A549 (cell line): ENCODE measurements at regions not wholly inside any gene's neighbourhood (a gene's known extent, or its start where the extent isn't known, plus 50 kb on each side); places are given as distances from the start of the nearest gene placed in this dataset.

Experiments
- CTCF ChIP-seq: fragments of >200 bp; sonication (Bioruptor Twin); formaldehyde crosslinking; IDR thresholded peaks from 3 replicates; pipeline ENCODE4 v1.5.1; 2016
- RCOR1 ChIP-seq: fragments of 150-350 bp; IDR thresholded peaks from 2 replicates; pipeline ENCODE4 v1.6.1; 2014; ENCODE audit warnings: antibody characterized with exemption, low read length, low read depth

GRCh38 chr11:90668502-90668901 is 445.7 kb upstream of the CHORDC1 start:
- TF ChIP-seq CTCF (no peak), RCOR1 (no peak)
